Superior temporal gyrus (tissue), 1 donor: ENCODE measurements at regions not wholly inside any gene's neighbourhood (a gene's known extent, or its start where the extent isn't known, plus 50 kb on each side); places are given as distances from the start of the nearest gene placed in this dataset.

Source experiments
- DNase-seq: peaks from one replicate; pipeline ENCODE4 v3.0.0-alpha.2; 2016; ENCODE audit errors: extremely low spot score

DNA sequence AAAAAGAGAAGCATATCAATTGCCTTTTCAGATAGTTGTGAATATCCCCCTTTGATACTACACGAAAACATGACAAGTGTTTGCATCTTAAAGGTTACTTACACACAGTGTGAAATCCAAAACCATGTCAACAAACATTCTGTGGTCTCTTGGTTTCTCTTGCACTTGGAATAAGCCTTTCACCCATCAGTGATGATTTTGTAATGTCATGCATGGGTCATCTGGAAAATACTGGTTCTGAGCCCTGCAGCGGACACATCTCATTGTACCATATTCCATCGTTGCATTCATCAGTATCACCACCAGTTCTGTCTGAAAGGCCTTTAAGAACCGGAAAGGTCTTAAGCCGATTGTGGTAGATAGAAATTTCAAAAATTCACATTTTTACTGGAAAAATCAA, 65.4 kb upstream of the SOX1 start:
- no peak for DNase-seq

DNA sequence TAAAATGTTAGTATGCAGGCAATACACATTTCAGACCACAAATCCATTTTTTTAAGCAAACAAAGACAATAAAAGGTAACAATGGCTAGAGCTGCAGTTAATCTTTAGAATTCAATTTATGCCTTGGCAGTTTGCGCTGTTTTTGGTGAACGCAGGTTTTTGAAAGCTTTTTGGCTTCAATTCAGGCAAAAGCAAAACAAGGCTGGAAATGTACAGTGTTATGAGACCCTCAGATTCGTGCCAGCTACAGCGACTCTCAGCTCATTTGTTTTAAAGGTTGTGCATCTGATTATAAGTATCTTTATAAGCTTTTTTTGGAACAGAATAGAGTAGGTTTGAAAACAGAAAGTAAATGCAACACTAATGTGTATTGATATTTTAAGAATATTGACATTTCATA, 63.6 kb upstream of the SOX1 start:
- DNase-seq, result no peak

DNA sequence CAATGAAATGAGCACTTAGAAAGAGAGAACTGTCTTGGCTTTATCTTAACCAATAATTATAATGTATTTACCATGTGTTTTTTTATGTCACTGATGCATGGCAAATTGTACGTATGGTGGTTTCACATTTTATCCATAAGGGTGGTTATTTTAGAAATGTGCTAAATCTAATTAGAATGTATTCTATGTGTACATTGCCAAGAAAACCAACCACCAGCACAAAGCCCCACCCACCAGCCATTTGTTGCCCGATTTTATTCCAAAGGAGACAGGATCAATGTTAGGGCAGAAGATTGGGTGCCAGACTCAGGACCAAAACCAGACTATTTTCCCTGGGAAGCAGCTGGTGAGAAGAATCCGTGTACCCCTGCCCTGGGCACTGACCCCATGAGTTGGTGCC, 63.0 kb upstream of the SOX1 start:
- DNase-seq, result no peak

DNA sequence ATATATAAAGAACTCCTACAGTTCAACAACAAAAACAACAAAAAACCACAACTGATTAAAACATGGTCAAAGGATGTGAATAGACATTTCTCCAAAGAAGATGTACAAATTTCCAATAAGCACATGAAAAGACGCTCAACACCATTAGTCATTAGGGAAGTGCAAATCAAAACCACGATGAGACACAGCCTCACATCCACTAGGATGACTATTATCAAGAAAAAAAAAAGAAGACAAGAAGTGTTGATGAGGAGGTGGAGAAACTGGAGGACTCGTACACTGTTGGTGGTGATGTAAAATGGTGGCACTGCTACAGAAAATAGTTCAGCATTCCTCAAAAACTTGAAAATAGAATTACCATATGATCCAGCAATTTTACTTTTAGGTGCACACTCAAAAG, 61.0 kb upstream of the SOX1 start:
- DNase-seq, result no peak

DNA sequence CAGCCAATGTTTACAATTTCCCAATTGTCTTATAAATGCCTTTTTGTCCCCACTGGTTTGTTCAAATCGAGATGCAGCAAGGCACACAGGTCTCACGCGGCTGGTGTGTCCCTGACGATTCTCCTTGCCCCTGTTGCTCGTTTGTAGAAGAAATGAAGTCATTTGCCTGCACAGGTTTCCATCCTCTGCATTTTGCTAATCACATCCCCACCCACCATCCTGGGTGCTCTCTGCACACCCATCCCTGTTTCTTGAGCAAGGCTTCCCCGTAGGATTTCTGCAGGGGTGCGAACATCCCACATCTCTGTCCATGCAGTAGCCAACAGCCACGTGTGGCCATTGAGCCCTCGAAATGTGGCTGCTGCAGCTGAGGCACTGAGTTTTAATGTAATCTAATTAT, 59.8 kb upstream of the SOX1 start:
- DNase-seq, result no peak

DNA sequence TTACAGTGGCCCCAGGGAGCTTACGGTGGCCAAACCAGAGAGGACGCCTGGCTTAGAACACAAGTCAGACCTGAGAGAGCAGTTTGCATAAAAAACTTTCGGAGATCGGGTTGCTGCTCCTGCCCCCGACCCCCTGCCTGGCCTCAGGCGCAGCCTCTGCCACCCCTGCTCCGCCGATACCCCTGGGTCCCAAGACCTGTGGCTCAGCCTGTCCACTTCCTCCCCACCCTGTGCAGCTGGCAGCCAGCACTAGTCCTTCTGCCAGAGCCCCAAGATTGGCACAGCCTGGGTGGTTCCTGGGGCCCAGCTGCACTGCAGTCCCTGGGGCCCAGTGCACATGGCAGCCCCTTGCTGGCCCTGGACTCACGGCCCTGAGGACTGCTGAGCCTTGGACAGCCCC, 56.2 kb upstream of the SOX1 start:
- DNase-seq, result no peak

DNA sequence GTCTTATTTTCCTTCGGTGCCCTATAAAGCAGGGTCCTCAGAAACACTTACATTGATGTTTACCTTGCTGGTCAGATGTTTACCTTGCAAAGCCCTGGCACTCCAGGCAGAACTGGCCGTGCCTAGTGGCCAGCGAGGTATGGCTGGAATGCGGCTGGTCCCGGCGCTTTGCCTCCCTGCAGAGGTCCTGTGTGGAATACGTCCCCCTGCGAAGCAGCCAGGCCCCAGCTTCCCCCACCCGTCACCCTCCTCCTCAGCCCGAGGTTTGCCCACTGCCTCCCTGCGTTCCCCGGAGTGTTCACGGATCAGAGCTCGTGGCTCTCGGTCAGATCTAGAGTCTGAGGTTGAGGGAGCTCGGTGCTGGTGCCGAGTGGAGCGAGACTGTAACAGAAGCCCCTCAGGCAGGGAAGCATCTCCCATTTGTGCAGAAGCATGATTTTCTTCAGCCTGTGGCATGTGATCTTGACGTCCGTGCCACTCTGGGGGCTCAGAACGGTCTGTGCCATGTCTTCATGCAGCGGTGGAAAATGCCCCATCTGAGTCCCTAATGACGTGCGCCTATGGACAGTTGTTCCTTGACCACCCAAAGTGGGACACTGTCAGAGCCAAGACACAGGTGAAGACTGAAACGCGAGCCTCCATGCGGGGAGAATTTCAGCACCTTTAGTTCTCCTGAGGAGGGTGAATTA, 54.8 kb upstream of the SOX1 start:
- no peak for DNase-seq

DNA sequence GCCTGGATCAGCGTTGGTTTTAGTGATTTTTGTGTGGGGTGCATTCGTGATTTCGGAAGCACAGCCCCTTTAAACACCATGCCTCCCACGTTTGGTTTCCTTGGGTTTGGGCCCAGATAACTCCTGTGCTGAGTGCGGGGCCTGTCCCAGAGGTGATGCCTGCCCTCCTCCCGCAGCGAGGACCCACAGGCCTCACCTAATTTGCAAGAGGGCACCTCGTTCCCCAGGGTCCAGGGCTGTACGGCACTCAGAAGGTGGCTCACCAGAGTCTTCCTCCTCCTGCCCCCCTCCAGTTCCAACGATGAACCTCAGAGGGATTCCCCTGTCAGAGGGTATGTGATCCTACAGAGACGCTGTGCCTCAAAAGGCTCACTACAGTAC, 54.3 kb upstream of the SOX1 start:
- no peak for DNase-seq

DNA sequence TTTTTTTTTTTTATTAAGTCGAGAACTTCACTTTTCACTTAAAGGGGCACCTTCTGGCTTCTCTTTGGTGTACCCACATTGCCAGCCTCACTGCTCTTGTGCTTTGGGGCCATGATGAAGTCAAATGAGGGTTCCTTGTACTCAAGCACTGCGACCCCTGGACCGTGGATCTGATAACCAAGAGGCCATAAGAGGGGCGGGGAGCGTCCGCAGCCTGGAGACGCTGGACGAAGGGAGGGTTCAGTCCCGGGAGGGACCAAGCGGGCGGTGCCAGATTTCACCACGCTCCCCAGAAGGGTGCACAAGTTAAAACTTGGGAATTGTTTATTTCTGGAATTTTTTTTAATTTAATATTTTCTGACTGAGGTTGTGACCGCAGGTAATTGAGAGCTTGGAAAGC, 53.3 kb upstream of the SOX1 start:
- no peak for DNase-seq

DNA sequence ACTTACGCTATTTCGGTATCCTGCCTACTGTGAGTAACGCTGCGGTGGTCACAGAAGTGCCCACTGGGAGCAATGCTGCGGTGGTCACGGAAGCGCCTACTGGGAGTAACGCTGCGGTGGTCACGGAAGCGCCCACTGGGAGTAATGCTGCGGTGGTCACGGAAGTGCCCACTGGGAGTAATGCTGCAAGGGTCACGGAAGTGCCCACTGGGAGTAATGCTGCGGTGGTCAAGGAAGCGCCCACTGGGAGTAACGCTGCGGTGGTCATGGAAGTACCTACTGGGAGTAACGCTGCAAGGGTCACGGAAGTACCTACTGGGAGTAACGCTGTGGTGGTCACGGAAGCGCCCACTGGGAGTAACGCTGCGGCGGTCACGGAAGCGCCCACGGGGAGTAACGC, 52.1 kb upstream of the SOX1 start:
- DNase-seq, result no peak
